Spleen (tissue), 11 donors: ENCODE measurements at regions not wholly inside any gene's neighbourhood (a gene's known extent, or its start where the extent isn't known, plus 50 kb on each side); places are given as distances from the start of the nearest gene placed in this dataset.

Source experiments
- DNase-seq: peaks from one replicate; pipeline ENCODE4 v3.0.0-alpha.2; 2020
- H3K27ac ChIP-seq, 8 donors: fragments of 200-600 bp; sonication (generic) in 7 of 8; 1 replicate in 4 of 8; 2 replicates in 4 of 8; pipeline versions ENCODE4 v1.5.0 to v1.8.0; 2016 to 2021; ENCODE audit warnings: inconsistent platforms in 4 of 8, mild to moderate bottlenecking in 4 of 8, moderate library complexity in 1 of 8
- H3K27me3 ChIP-seq, 7 donors: fragments of 200-600 bp; sonication (generic) in 6 of 7; replicated peaks in 1 of 7; 1 replicate in 4 of 7; 2 replicates in 3 of 7; pipeline versions ENCODE4 v1.5.0 to v1.8.0; 2016 to 2021; ENCODE audit warnings: inconsistent platforms in 3 of 7, mild to moderate bottlenecking in 1 of 7
- H3K36me3 ChIP-seq, 6 donors: fragments of 200-600 bp; sonication (generic) in 5 of 6; 1 replicate in 4 of 6; 2 replicates in 2 of 6; pipeline versions ENCODE4 v1.5.0 to v1.8.0; 2016 to 2021; ENCODE audit warnings: inconsistent platforms in 2 of 6
- H3K4me1 ChIP-seq, 6 donors: fragments of 200-600 bp; sonication (generic) in 5 of 6; 1 replicate in 3 of 6; 2 replicates in 3 of 6; pipeline versions ENCODE4 v1.5.0 to v1.8.0; 2016 to 2021; ENCODE audit warnings: inconsistent platforms in 3 of 6
- H3K4me3 ChIP-seq, 8 donors: fragments of 200-600 bp; sonication (generic) in 7 of 8; 1 replicate in 4 of 8; 2 replicates in 4 of 8; pipeline versions ENCODE4 v1.5.0 to v1.8.0; 2016 to 2021; ENCODE audit warnings: inconsistent platforms in 4 of 8, mild to moderate bottlenecking in 4 of 8, moderate library complexity in 2 of 8
- H3K9me3 ChIP-seq, 8 donors: fragments of 200-600 bp; sonication (generic) in 7 of 8; 1 replicate in 4 of 8; 2 replicates in 4 of 8; pipeline versions ENCODE4 v1.5.0 to v1.8.0; 2016 to 2021; ENCODE audit warnings: inconsistent platforms in 4 of 8
- CTCF ChIP-seq, 11 experiments: fragments of 200-600 bp in 7 of 11; fragments of 450-650 bp in 4 of 11; sonication (generic) in 4 of 11; IDR thresholded peaks in 8 of 11; conservative IDR thresholded peaks in 3 of 11; 1 replicate in 7 of 11; 2 replicates in 4 of 11; pipeline versions ENCODE4 v1.4.0 to v1.8.0; 2016 to 2021; ENCODE audit warnings: antibody characterized with exemption in 11 of 11, inconsistent platforms in 4 of 11, mild to moderate bottlenecking in 1 of 11
- POLR2A ChIP-seq, 3 donors: fragments of 450-650 bp; IDR thresholded peaks; one replicate each; pipeline ENCODE4 v1.5.1; 2017; ENCODE audit warnings: antibody characterized with exemption in 3 of 3, mild to moderate bottlenecking in 1 of 3
- POLR2AphosphoS5 ChIP-seq, 3 donors: sonication (generic); formaldehyde crosslinking; IDR thresholded peaks; one replicate each; pipeline ENCODE4 v1.5.1; 2017; ENCODE audit warnings: antibody characterized with exemption in 3 of 3
- WGBS, 5 donors: extraction: QIAGEN DNeasy Blood & Tissue Kit in 3 of 5; methylation state at CpG; one replicate each; pipeline versions ENCODE4 v1.1.5 to v1.1.7; 2013 to 2018; 5-methylcytosine and 5-hydroxymethylcytosine counted together
- intact Hi-C: fragments of 100-400 bp; cut with DNase I; formaldehyde crosslinking; loops from one replicate; pipeline ENCODE4 v1.15.0; 2023; ENCODE audit warnings: low total_unique reads
- donor health status: healthy with polysubstance abuse.
- donor health status: DM: no; HTN: no; CAD: no; lungs with moderate emphysema.
- donor health status: DM: no; HTN: no; CAD: no.
- donor health status: Bipolar disorder and iron deficiency.
- donor health status: healthy.
- donor health status: DM: no; HTN: no; CAD: no.
- donor health status: DM: yes; HTN: yes; CAD: no.

- Histone ChIP-seq H3K36me3 (no peaks in the 10 kb centered on the region), H3K9me3 (peaks cover 0 to 10% (median 0%) of the 10 kb centered on the region in 8 donors), H3K27ac (no peak overlapping the region), H3K4me3 (no peak overlapping the region), H3K27me3 (no peaks in the 10 kb centered on the region), H3K4me1 (no peaks in the 10 kb centered on the region)
- TF ChIP-seq POLR2AphosphoS5 (IDR thresholded peaks at IDR 0.05), result no peak
- no peak for TF ChIP-seq CTCF (IDR thresholded peaks at IDR 0.05 in 8 of 11, conservative IDR thresholded peaks at IDR 0.05 in 3 of 11)
- no peak for TF ChIP-seq POLR2A (IDR thresholded peaks at IDR 0.05)
- intact Hi-C loops, result no loop called here
- DNase-seq, result no peak
- 88 to 100% (median 94%) methylated on average over 1 of the region's 1 CpG for WGBS, 5 donors
Measured at GRCh38 chr1:118736322-118736721, 251.8 kb downstream of the TBX15 start.

- TF ChIP-seq POLR2A (IDR thresholded peaks at IDR 0.05), result no peak
- no peak for TF ChIP-seq CTCF (IDR thresholded peaks at IDR 0.05 in 8 of 11, conservative IDR thresholded peaks at IDR 0.05 in 3 of 11)
- no peak for TF ChIP-seq POLR2AphosphoS5 (IDR thresholded peaks at IDR 0.05)
- intact Hi-C loops, result no loop called here
- WGBS, 5 donors, result 66 to 77% (median 75%) methylated on average over 3 of the region's 3 CpGs
- Histone ChIP-seq H3K27ac (no peak overlapping the region), H3K4me3 (no peak overlapping the region), H3K27me3 (no peaks in the 10 kb centered on the region), H3K4me1 (no peaks in the 10 kb centered on the region), H3K9me3 (peaks cover 0 to 10% (median 4%) of the 10 kb centered on the region in 8 donors), H3K36me3 (no peaks in the 10 kb centered on the region)
- DNase-seq, result no peak
Measured at GRCh38 chr1:118717893-118718292, 270.2 kb downstream of the TBX15 start.

GRCh38 chr1:118716775-118717174, 271.4 kb downstream of the TBX15 start:
- H3K9me3 ChIP-seq, result peaks cover 0 to 10% (median 2%) of the 10 kb centered on the region in 8 donors

GRCh38 chr1:118711356-118711755, 276.8 kb downstream of the TBX15 start:
- Histone ChIP-seq H3K4me3 (no peak overlapping the region), H3K27me3 (no peaks in the 10 kb centered on the region), H3K27ac (no peak overlapping the region), H3K4me1 (no peaks in the 10 kb centered on the region), H3K36me3 (no peaks in the 10 kb centered on the region), H3K9me3 (peaks cover 0 to 9% (median 0%) of the 10 kb centered on the region in 8 donors)
- 41 to 62% (median 59%) methylated on average over 2 of the region's 2 CpGs for WGBS, 5 donors
- DNase-seq, result no peak
- TF ChIP-seq CTCF (IDR thresholded peaks at IDR 0.05 in 8 of 11, conservative IDR thresholded peaks at IDR 0.05 in 3 of 11) (no peak), POLR2A (IDR thresholded peaks at IDR 0.05) (no peak), POLR2AphosphoS5 (IDR thresholded peaks at IDR 0.05) (no peak)
- intact Hi-C loops, result no loop called here

More at GRCh38 chr1:118716775-118717174, 271.4 kb downstream of the TBX15 start:
- intact Hi-C loops, result no loop called here
- Histone ChIP-seq H3K27me3 (no peaks in the 10 kb centered on the region), H3K27ac (no peak overlapping the region), H3K36me3 (no peaks in the 10 kb centered on the region), H3K4me1 (no peaks in the 10 kb centered on the region), H3K4me3 (no peak overlapping the region)
- TF ChIP-seq POLR2A (IDR thresholded peaks at IDR 0.05) (no peak), CTCF (IDR thresholded peaks at IDR 0.05 in 8 of 11, conservative IDR thresholded peaks at IDR 0.05 in 3 of 11) (no peak), POLR2AphosphoS5 (IDR thresholded peaks at IDR 0.05) (no peak)
- WGBS, 5 donors, result 62 to 90% (median 81%) methylated on average over 1 of the region's 1 CpG
- DNase-seq, result no peak
